T-helper 2 cell treated with Interferon-gamma antibody and Interleukin-4, amounts not matched to agents 100 ng/mL and 5 ng/mL, for 36 hours (primary cell): ENCODE measurements at regions not wholly inside any gene's neighbourhood (a gene's known extent, or its start where the extent isn't known, plus 50 kb on each side); places are given as distances from the start of the nearest gene placed in this dataset.

ENCODE experiments used
- intact Hi-C: fragments of 100-400 bp; cut with micrococcal nuclease; formaldehyde crosslinking; loops from one replicate; pipeline ENCODE4 v1.15.1; 2023

DNA sequence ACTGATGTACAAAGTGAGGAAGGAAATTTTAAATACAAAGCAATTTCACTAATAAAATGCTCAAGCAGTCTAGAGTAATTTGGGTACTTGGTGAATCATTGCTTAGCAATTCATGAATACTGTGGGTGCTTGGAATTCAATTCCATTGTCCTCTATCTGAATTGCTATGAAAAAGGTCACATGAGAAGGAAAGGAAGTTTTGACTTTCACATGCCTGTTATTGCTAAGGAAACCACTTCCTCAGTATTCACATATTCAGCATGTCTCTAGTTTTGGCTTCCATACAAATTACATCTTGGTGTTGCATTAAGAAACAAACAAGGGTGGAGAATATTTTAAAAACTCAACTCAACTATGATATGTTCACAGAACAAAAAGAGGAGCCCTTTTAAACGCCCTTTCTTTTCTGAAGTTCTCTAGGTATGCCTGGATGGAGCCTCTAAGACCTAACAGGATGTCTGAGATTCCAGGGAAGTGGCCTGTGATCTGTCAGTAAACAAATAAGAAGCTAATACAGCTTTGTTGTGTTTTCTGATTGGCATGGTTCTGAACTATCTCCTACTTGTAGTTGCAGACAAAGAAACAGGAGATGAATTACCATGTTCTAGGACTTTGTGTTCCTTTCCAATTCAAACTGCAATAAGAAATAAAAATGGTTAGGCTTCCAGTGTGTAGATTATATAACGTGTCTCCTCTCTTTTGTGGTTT lies 190.4 kb downstream of the OGFRL1 start:
- intact Hi-C loops, result no loop called here

DNA sequence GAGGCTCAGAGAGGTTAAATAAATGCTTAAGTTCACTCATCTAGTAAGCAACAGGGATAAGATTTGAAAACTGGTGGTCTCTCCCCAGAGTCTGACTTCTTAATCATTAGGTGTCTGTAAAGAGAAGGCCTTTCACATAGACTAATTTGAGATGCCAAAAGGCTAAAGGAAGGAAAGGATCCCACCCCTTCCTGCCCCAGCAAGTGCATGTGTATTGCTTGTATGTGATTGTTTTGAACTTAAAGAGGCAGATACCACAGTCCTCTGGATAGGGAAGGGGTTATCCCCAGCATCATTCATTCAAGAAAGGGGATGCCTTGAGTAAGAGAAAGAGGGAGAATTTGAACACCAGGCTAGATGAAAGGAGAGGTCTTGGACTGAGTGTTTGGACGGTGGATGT lies 192.0 kb downstream of the OGFRL1 start:
- intact Hi-C loops, result no loop called here

DNA sequence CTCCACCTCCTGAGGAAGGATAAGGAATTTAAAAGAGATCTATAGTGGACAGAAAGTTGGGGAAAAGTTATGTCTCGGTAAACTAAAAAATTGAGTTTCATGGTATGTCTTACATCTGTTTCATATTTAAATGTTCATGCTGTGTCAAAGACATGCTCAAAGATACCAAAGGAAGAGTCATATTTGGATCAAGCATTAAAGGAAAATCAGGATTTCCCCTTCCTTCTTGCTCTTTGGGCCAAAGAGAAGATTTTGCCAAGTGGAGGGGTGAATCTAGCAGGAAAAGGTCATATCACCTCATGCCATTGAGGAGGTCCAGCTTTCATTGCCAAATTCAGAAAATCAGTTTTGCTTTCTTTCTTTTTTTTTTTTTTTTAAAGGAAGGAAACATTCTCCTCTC lies 192.4 kb downstream of the OGFRL1 start:
- intact Hi-C loops, result no loop called here

DNA sequence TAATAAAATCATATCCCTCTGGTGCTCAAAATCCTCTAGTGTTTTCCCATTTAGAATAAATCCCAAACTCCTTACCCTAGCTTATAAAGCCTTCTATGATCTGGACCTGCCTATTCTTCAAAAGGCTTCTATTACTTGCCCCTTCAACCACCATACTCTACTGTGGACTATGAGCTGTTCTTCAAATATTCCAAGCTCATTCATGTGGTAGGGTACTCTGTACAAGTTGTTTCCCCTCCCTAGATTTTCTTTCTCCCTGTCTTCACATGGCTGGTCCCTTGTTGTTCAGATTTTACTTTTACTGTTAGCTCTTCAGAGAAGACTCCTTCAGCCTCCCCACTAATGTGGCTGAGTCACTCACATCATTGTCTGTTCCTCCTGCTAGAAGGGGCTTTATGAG lies 193.2 kb downstream of the OGFRL1 start:
- intact Hi-C loops, result no loop called here

DNA sequence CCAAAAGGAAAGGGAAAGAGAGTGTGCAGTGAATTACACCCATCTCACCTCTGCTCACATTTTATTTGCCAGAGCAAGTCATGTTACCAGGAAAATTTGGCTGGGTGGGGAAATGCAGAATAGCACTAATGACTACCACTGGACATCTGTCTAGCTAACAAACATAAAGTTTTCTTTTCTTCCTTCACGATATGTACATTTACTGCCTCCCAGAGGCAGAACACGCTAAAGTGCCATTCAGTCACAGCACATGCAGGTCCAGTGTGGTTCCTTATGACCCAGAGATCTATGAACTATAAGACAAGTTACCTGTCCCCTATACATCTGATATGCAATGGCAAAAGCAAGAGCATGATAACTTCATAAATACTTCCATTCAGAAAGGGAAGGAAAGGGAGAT lies 194.1 kb downstream of the OGFRL1 start:
- intact Hi-C loops, result no loop called here

DNA sequence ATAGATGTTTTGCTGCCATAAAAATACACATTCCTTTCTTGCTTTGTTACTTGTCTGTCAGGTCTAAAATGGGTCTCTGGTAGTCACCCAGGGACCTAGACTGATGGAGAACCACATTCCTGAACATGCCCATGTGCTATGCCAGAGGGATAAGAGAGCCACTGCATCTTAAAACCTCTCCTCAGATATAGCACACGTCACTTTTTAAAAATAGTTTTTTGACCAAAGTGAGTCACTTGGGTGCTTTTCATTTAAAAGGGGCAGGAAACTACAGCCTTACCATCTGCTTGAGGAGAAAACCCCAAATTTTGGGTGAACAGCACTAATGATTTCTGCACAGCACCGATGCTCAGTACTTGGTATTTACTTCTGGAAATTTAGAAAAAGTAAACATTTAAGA lies 197.8 kb downstream of the OGFRL1 start:
- intact Hi-C loops, result no loop called here

DNA sequence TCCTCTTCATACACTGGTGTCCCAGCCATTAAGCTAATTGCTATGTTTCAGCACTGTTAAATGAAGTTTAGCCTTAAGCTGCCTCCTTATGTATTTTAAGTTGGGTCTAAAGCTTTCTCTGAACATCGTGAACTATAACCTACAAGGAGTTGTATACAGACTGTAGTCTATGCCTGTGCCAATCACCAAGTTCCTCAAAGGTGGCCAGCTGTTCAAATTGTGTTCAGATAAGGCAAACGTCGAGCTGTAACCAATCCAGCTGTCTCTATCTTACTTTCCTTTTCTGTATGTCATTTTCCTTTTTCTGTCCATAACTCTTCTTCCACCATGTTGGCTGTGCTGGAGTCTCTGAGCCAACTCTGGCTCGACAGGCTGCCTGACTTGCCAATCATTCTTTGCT lies 199.6 kb downstream of the OGFRL1 start:
- intact Hi-C loops, result no loop called here

DNA sequence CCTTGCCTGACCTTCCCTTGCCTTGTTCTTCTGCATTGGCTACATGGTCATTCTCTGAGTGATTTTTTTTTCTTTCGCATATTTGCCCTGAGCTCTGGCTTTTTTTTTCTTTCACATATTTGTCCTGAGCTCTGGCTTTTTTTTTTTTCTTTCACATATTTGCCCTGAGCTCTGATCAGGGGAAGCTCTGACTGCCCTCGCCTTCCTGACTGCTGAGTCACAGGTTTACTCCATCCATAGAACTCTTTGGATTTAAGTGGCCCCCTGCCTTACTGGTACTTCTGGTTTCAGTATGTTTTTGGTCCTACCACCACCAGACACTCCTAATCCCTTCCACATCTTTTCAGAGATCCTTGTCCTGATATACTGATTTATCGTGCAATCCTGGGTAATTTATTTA lies 201.1 kb downstream of the OGFRL1 start:
- intact Hi-C loops, result no loop called here

DNA sequence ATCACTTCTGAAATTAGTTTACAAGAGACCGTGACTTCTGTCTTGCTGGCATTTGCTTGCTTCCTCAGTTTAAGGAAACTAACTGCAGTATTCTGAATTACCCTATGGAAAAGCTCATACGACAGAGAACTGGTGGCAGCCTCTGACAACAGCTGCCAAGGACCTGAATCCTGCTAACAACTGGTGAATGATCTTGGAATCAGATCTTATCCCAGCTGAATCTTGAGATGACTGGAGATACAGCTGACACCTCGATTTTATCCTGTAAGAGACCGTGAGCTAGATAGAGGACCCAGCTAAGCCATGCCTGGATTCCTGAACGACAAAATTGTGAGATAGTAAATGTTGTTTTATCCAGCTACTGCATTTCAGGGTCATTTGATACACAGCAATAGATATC lies 202.3 kb downstream of the OGFRL1 start:
- intact Hi-C loops, result no loop called here

DNA sequence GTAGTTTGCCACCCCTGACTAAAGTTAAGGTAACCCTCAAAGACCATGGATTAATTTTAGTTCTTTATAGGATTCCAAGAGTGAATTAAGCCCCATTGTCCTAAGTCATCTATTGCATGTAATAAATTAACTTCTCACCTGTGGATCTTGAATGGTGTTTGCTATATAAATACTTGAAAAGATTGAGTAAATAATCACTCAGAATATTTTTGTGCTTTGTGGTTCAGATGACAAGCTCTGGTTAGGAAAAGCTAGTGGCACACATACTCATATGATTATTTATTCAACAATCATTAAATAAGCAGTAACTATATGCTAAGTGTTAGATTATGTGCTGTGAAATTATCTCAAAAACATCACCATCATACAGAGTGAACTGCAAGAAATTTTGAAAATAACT lies 203.2 kb downstream of the OGFRL1 start:
- intact Hi-C loops, result no loop called here

DNA sequence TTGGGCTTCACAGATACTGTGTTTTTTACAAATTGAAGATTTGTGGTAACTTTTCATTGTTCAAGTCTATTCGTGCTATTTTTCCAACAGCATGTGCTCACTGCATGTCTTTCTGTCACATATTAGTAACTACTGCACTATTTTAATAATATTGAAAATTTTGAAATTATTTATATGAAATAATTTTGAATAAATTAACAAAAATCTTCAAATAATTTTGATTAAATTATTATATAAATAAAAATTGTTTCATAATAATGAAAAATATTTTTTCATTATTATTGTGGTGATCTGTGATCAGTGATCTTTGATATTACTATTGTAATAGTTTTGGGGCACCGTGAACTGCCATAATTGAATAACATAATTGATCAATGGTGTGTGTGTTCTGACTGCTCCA lies 204.1 kb downstream of the OGFRL1 start:
- intact Hi-C loops, result no loop called here

DNA sequence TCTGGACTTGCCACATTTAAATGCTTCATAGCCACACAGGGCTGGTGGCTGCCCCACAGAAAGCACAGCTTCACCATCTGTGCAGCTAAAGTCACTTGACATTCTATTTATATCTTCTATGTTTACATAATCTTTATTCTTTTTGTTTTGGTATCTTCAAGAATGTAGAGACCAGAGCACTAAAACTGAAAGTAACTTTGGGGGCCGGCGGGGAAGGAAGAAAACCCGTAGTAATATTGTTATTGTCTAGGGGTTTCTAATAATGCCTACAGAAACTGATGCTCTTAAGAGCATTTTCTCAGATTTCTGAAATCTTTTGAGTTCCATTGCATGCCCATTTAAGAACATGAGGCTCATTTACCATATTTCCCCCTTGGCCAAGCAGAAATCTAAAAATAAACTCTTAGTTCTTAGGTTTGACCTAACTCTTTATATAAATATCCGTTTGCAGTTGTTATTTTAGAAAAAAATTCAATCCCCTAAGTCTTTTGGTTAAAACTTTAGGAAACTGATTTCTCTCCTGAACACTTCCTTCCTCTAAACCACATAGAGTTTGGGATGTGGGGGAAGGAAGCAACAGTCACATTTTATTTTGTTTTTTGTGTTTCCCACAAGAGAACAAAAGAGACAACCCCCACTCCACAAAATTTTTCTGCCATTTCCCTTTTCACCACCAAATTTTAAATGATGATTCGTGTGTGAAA lies 207.6 kb downstream of the OGFRL1 start:
- intact Hi-C loops, result no loop called here

DNA sequence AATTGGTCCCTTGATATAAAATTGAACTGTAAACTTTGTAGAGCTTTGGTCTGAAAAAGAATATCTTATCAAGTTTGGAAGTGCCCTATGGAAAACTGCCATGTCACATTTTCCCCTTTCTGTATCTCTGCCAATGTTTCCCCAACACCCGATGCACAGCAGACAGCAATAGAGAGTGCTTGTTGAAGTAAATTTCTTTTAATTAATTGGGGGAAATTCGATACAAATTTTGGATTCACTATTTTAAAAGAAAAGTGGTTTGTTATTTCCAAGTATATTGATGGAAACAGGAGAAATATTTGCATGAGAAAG lies 208.1 kb downstream of the OGFRL1 start:
- intact Hi-C loops, result no loop called here

DNA sequence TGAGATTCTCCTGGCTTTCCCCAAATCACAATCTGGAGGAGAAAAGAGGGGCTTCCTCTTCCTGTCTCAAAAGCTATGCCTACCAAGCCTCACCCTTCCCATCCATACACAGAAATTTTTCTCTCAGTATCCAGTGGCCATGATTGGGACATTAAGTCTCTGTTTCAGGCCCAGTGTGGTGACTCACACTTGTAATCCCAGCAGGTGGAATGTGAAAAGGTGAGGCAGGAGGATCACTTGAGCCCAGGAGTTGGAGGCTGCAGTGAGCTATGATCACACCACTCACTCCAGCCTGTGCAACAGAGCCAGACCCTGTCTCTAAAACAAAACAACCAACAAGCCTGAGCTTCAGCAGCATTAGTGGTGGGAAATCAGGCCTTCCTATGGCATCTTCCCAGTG lies 210.0 kb downstream of the OGFRL1 start:
- intact Hi-C loops, result no loop called here

DNA sequence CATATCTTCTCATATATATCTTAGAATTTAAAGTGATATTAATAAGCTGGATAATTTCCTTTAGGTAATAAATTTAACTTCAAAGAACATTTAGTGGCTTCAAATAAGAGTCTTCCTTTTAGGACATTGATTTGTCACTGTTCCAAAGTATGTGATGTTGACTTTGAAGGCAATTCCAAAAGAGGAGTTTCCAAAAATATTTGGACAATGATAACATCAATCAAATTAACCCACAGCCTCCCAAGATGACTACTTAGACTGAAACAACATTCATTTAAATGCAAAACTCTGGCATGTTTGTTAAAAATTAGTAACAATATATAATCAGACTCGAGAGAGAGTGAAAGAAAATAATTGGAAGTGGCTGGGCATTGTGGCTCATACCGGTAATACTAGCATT lies 211.1 kb downstream of the OGFRL1 start:
- intact Hi-C loops, result no loop called here

DNA sequence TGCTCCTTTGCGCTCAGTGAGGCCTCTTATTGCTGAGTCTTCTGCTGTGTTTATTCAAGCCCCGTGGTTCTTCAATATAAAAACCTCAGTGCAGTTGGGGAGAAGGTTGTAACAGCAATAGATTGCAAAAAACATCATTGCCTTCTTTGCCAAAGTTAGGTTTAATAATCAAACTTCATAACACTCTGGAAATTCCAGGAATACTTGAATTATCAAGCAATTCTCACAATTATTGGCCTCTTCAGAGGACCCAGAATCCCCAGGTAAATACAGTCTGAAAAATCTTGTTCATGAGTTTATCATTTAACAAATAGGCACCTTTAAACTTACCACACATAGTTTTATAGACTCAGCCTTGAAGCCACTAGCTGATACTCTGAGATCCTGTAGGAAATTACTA lies 213.6 kb downstream of the OGFRL1 start:
- intact Hi-C loops, result no loop called here

DNA sequence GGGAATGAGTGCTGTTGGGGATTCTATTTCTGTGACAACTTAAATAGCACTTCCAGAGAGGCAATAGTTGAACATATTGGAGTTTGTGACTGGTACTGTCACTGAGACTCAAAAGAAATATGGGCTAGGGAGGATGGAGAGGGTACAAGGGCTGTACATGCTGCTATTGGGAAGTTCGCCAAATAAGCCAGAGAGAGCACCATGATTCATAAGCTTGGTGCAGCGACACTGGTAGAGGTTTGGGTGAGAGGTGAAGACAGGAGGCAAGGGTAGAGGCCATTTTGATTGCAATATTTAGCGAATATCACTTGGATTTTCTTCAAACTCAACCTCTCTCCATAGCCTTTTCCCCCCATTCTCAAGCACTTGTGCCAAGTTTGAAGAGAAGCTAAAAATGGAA lies 214.3 kb downstream of the OGFRL1 start:
- intact Hi-C loops, result no loop called here

DNA sequence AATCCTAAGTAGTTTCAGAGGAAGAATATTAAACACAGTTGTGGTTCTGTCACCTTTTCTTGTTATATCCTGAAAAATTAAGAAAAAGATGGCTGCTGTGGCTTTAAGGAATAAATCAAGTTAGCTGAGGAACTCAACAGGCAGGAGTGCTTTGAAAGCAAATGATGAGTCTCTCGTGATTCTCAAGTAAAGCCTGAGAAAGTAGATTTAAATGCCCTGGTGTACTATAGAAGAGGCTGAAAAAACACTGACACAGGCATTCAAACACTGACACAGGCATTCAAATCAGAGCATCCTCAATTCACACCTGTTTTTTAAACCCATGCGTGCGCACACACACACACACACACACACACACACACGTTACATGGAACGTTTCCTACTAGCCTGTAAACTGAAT lies 218.6 kb downstream of the OGFRL1 start:
- intact Hi-C loops, result no loop called here

DNA sequence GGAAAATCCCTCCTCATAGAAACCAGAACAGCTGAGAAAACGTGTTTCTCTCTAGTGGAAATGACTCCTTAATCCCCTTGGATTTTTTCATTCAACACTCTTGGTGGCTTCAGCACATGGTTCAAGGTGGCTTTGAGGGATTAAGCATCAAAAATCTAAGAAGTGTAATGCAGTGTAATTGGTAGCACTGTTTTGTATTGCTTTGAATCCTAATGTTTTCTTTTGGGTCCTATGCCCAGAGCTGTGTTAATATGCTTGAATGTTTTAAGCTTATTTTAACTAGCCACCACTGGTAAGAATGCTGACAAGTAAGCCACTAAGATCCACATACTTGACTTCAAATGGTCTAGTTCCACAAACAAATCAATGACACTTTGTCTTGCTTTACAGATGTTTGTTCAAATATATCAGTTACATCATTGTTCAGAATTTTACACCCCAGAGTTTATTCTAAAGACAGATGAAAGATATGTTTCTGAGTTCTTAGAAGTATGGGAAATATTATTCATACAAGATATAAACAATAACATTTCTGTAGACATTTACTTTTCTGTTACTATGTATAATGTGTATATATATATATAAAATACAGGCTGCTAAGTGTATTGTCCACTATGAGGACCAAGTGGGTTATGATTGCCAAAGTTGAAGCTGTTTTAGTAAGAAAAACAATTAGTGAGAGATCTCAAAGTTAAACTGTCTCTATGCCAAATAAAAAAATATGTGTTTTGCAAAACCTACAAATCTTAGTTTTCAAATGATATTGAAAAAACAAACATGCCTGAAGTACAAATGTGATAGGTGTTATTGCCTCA lies 220.8 kb downstream of the OGFRL1 start:
- intact Hi-C loops, result no loop called here

DNA sequence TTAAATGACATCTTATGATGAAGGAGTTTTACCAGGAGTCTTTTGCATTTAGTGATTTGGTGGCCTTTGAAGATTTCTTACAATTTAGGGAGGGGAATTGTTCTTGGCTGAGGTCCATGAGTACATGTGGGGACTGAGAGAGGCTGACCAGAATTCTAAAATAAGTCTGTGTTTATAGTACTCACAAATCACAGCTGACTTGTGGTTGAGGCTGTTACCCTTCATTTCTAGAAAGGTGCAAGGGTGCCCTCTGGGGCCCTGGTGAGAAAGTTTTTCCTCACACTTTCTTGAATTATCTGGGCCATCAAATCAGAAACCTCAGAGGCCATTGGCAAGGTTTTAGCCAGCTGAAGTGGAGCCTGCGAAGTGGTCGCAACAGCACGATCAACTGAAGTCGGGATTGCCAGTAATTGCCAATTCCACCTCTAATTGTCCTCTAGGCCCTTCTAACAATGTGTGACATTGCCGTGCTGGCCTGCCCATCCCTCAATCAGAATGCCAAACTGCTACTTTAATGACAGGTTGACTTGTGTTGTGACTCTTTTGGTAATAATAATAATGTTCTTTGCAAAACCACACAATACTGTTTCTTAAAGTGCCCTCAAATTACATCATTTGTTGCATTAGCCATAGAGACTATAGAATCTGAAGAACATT lies 221.6 kb downstream of the OGFRL1 start:
- intact Hi-C loops, result no loop called here

DNA sequence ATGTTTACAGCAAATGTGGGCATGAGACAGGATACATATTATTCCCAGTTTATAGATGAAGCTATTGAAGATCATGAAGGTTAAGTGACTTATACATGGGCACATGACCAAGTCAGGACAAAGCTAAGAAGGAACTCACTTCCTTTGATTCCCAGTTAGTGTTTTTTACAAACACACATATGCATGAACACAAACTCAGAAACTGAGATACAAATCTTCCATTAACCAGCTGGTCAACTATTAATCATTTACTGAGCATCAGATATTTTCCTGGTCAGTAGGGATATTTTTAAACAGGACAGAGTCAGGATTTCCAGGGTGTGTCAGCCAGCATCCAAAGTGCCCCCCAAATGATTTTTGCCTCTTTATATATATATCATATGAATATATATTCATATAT lies 222.2 kb downstream of the OGFRL1 start:
- intact Hi-C loops, result no loop called here

DNA sequence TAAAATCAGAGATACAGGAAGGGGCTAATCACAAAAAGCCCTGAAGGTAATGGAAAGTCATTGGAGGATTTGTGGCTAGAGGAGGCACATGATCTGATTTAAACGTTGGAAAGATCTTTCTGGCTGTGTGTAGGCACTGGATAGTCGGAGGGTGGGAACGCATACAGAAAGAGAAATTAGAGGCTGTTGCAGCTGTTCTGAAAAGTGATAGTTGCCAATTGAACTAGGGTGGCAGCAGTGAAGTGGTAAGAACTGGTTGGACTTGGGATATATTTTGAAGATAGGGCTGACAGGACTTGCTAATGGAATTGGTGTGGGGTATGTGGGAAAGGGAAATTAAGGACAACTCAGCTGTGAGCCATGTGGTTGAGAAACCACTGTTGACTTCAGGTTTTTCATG lies 223.6 kb downstream of the OGFRL1 start:
- intact Hi-C loops, result no loop called here
